GM12891 (cell line): ENCODE measurements at regions not wholly inside any gene's neighbourhood (a gene's known extent, or its start where the extent isn't known, plus 50 kb on each side); places are given as distances from the start of the nearest gene placed in this dataset.

Experiments used
- PAX5 ChIP-seq: IDR thresholded peaks from 2 replicates; pipeline ENCODE4 v1.6.1; 2011; ENCODE audit warnings: low read length, moderate library complexity, mild to moderate bottlenecking; ENCODE audit not compliant: insufficient read depth, severe bottlenecking
- POLR2A ChIP-seq: IDR thresholded peaks from 2 replicates; pipeline ENCODE4 v1.6.1; 2011; ENCODE audit warnings: low read depth, low read length, control low read depth
- POLR2AphosphoS5 ChIP-seq: IDR thresholded peaks from 2 replicates; pipeline ENCODE4 v1.6.1; 2011; ENCODE audit warnings: low read depth, low read length, control low read depth
- POU2F2 ChIP-seq: IDR thresholded peaks from 2 replicates; pipeline ENCODE4 v1.6.1; 2011; ENCODE audit warnings: low read depth, mild to moderate bottlenecking, control low read depth, low read length, moderate library complexity
- SPI1 ChIP-seq: IDR thresholded peaks from 2 replicates; pipeline ENCODE4 v1.6.1; 2011; ENCODE audit warnings: low read depth, low read length, control low read depth
- TAF1 ChIP-seq: IDR thresholded peaks from 2 replicates; pipeline ENCODE4 v1.6.1; 2011; ENCODE audit warnings: low read depth, low read length, control low read depth

- TF ChIP-seq PAX5 (no peak), POLR2A (no peak), POLR2AphosphoS5 (no peak), TAF1 (no peak), POU2F2 (no peak), SPI1 (no peak)
Measured at GRCh38 chr13:22138947-22139346, 468.1 kb downstream of the FGF9 start.
